K562 (cell line): ENCODE measurements at regions not wholly inside any gene's neighbourhood (a gene's known extent, or its start where the extent isn't known, plus 50 kb on each side); places are given as distances from the start of the nearest gene placed in this dataset.

Experiments used
- ATAC-seq: fragments of 200-7000 bp; cut with Tn5 transposase; 3 replicates; pipeline ENCODE4 v1.9.1; 2020; ENCODE audit warnings: moderate library complexity
- BruUV-seq: library from RNA; stranded (reverse); fragments of 400-500 nt; replicated peaks from 2 replicates; lab custom pipeline; 2021; lab: Mats Ljungman, UMichigan
- CTCF ChIA-PET: fragments of 300-600 bp; formaldehyde crosslinking; extraction: SDS; loops from one replicate; lab custom pipeline; 2021; ENCODE audit warnings: low intra/inter-chr PET ratio; lab: Yijun Ruan, JAX
- POLR2A ChIA-PET: fragments of 300-600, 350-650 bp; sonication (Branson Sonifier 250); formaldehyde crosslinking; extraction: SDS; loops from one replicate; lab custom pipeline; 2021; ENCODE audit warnings: antibody characterized with exemption, inconsistent platforms; lab: Yijun Ruan, JAX
- DNase-seq, 4 experiments: peaks; one replicate each; pipeline versions ENCODE4 v3.0.0 to v3.0.0-alpha.2; 2011 to 2018; ENCODE audit warnings: low spot score in 3 of 4, mixed read lengths in 3 of 4; ENCODE audit errors: extremely low read depth in 1 of 4
- FAIRE-seq: peaks from 2 replicates; lab custom pipeline; 2011; peaks lifted over from hg19 to GRCh38; lab: Jason Lieb, UNC
- H2AFZ ChIP-seq: 2 replicates; pipeline ENCODE4 v1.6.0; 2011; ENCODE audit warnings: low read depth, low read length, control low read depth, inconsistent platforms
- H3K27ac ChIP-seq: fragments of 200-600 bp; 3 replicates; pipeline ENCODE4 v1.8.0; 2011; ENCODE audit warnings: low read depth, mild to moderate bottlenecking, control low read depth, inconsistent platforms, low read length, moderate library complexity, mixed read lengths; ENCODE audit errors: extremely low read depth
- H3K27me3 ChIP-seq, 2 experiments: fragments of 300-600 bp in 1 of 2; 2 replicates in 1 of 2; 3 replicates in 1 of 2; pipeline versions ENCODE4 v1.6.0 to v1.8.0; 2011; ENCODE audit warnings: inconsistent platforms in 2 of 2, low read length in 2 of 2, mild to moderate bottlenecking in 1 of 2, mixed read lengths in 1 of 2, moderate library complexity in 1 of 2; ENCODE audit not compliant: control insufficient read depth in 2 of 2, insufficient read depth in 2 of 2
- H3K36me3 ChIP-seq: fragments of 300-600 bp; 3 replicates; pipeline ENCODE4 v1.8.0; 2011; ENCODE audit warnings: mild to moderate bottlenecking, low read length, inconsistent platforms; ENCODE audit not compliant: control insufficient read depth, insufficient read depth
- H3K4me1 ChIP-seq, 2 experiments: fragments of 200-600 bp in 1 of 2; replicated peaks in 1 of 2; 2 replicates in 1 of 2; 3 replicates in 1 of 2; pipeline versions ENCODE4 v1.5.1 to v1.8.0; 2011; ENCODE audit warnings: inconsistent platforms in 2 of 2, low read length in 2 of 2, mild to moderate bottlenecking in 1 of 2, mixed read lengths in 1 of 2, moderate library complexity in 1 of 2; ENCODE audit not compliant: control insufficient read depth in 2 of 2, insufficient read depth in 2 of 2
- H3K4me2 ChIP-seq: 2 replicates; pipeline ENCODE4 v1.6.1; 2011; ENCODE audit warnings: low read length, control low read depth, inconsistent platforms, mixed read lengths; ENCODE audit not compliant: insufficient read depth
- H3K4me3 ChIP-seq: fragments of 200-600 bp; sonication (generic), shearing (Covaris generic); 2 replicates; pipeline ENCODE4 v1.5.1; 2016; ENCODE audit warnings: control low read depth, inconsistent platforms
- H3K79me2 ChIP-seq: fragments of 200-600 bp; 3 replicates; pipeline ENCODE4 v1.8.0; 2011; ENCODE audit warnings: low read length, inconsistent platforms; ENCODE audit not compliant: control insufficient read depth, insufficient read depth
- H3K9ac ChIP-seq, 2 experiments: 2 replicates each; pipeline versions ENCODE4 v1.6.0 to v1.6.1; 2011; ENCODE audit warnings: low read depth in 2 of 2, low read length in 2 of 2, control low read depth in 1 of 2, inconsistent platforms in 1 of 2, mild to moderate bottlenecking in 1 of 2, mixed read lengths in 1 of 2; ENCODE audit not compliant: insufficient read depth in 1 of 2
- H3K9me1 ChIP-seq: one replicate; pipeline ENCODE4 v1.6.0; 2011; ENCODE audit warnings: inconsistent platforms, mild to moderate bottlenecking, low read length, moderate library complexity; ENCODE audit not compliant: control insufficient read depth, insufficient read depth
- H3K9me3 ChIP-seq: replicated peaks from 2 replicates; pipeline ENCODE4 v1.5.1; 2011; ENCODE audit warnings: low read depth, low read length, inconsistent platforms; ENCODE audit not compliant: control insufficient read depth, insufficient read depth
- H4K20me1 ChIP-seq: replicated peaks from 2 replicates; pipeline ENCODE4 v1.6.1; 2011; ENCODE audit warnings: low read length, inconsistent platforms, mixed read lengths; ENCODE audit not compliant: control insufficient read depth, insufficient read depth
- ATF1 ChIP-seq, 2 experiments: fragments of 450-650 bp in 1 of 2; IDR thresholded peaks; 2 replicates each; pipeline ENCODE4 v1.6.1; 2016; ENCODE audit warnings: missing compliant biosample characterization in 1 of 2, missing genetic modification characterization in 1 of 2
- CC2D1A ChIP-seq: fragments of 450-650 bp; IDR thresholded peaks from 2 replicates; pipeline ENCODE4 v1.6.1; 2017; ENCODE audit warnings: mild to moderate bottlenecking
- FOXJ2 ChIP-seq: fragments of 200-800 bp; sonication (Bioruptor generic); IDR thresholded peaks from 2 replicates; pipeline ENCODE4 v1.6.1; 2016; ENCODE audit warnings: missing genetic modification characterization, missing compliant biosample characterization
- HDAC2 ChIP-seq: fragments of 450-650 bp; IDR thresholded peaks from 2 replicates; pipeline ENCODE4 v1.6.1; 2016; ENCODE audit warnings: mild to moderate bottlenecking
- MITF ChIP-seq: IDR thresholded peaks from 2 replicates; pipeline ENCODE4 v1.6.1; 2014; ENCODE audit warnings: antibody characterized with exemption
- PYGO2 ChIP-seq: fragments of 450-650 bp; IDR thresholded peaks from 2 replicates; pipeline ENCODE4 v1.6.1; 2016; ENCODE audit warnings: mild to moderate bottlenecking, missing genetic modification characterization, moderate library complexity, missing compliant biosample characterization
- SIX5 ChIP-seq, 2 experiments: IDR thresholded peaks; 2 replicates each; pipeline ENCODE4 v1.6.1; 2011; ENCODE audit warnings: low read length in 2 of 2, borderline replicate concordance in 1 of 2, low read depth in 1 of 2, mild to moderate bottlenecking in 1 of 2, moderate library complexity in 1 of 2; ENCODE audit not compliant: insufficient read depth in 1 of 2
- SRSF3 ChIP-seq: fragments of 200-400 bp; formaldehyde crosslinking; IDR thresholded peaks from 2 replicates; pipeline ENCODE4 v1.6.1; 2016; ENCODE audit warnings: mild to moderate bottlenecking, low read length, moderate library complexity; ENCODE audit not compliant: insufficient read depth
- ZKSCAN3 ChIP-seq: fragments of 250-450 bp; sonication (Bioruptor Pico); IDR thresholded peaks from 2 replicates; pipeline ENCODE4 v1.4.0; 2020
- WGBS: fragments of 100-300 bp; shearing (Covaris generic); methylation state at CpG from one replicate; pipeline ENCODE4 v1.1.6; 2016; ENCODE audit warnings: low coverage, mixed read lengths; ENCODE audit not compliant: insufficient coverage; ENCODE audit errors: missing lambda C conversion rate; 5-methylcytosine and 5-hydroxymethylcytosine counted together
- in situ Hi-C: fragments of 300-500 bp; cut with MboI; formaldehyde crosslinking; loops from 4 replicates; pipeline ENCODE4 v1.15.0; 2018; ENCODE audit warnings: inconsistent platforms, mixed read lengths
- intact Hi-C: fragments of 100-400 bp; cut with micrococcal nuclease; formaldehyde crosslinking; loops from 2 replicates; pipeline ENCODE4 v1.14.2; 2022
- TF ChIP-seq, protein P1 (sequence below): sonication (generic); formaldehyde crosslinking; IDR thresholded peaks from 2 replicates; pipeline ENCODE4 v1.8.1; 2023; ENCODE audit warnings: mild to moderate bottlenecking, missing genetic modification reagents
- TF ChIP-seq, protein P2 (sequence below): sonication (generic); formaldehyde crosslinking; IDR thresholded peaks from 2 replicates; pipeline ENCODE4 v1.9.0; 2022; ENCODE audit warnings: mild to moderate bottlenecking, missing genetic modification reagents

GRCh38 chr6:8527818-8528217 is 92.5 kb upstream of the SLC35B3 start (continued):
- TF ChIP-seq MITF (no peak), ATF1 (CRISPR knock-in tag; IDR thresholded peaks at IDR 0.05) (no peak), ATF1 (tag; IDR thresholded peaks at IDR 0.05) (no peak), PYGO2 (tag) (no peak), SRSF3 (no peak), CC2D1A (no peak), SIX5 (IDR thresholded peaks at IDR 0.05; ENCODE audit: borderline replicate concordance in 1 of 2, insufficient read depth in 1 of 2, low read depth in 1 of 2, low read length in 2 of 2) (no peak), FOXJ2 (tag) (no peak)
- TF ChIP-seq, protein P1, sequence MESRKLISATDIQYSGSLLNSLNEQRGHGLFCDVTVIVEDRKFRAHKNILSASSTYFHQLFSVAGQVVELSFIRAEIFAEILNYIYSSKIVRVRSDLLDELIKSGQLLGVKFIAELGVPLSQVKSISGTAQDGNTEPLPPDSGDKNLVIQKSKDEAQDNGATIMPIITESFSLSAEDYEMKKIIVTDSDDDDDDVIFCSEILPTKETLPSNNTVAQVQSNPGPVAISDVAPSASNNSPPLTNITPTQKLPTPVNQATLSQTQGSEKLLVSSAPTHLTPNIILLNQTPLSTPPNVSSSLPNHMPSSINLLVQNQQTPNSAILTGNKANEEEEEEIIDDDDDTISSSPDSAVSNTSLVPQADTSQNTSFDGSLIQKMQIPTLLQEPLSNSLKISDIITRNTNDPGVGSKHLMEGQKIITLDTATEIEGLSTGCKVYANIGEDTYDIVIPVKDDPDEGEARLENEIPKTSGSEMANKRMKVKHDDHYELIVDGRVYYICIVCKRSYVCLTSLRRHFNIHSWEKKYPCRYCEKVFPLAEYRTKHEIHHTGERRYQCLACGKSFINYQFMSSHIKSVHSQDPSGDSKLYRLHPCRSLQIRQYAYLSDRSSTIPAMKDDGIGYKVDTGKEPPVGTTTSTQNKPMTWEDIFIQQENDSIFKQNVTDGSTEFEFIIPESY (CRISPR knock-in tag), result no peak

DNA sequence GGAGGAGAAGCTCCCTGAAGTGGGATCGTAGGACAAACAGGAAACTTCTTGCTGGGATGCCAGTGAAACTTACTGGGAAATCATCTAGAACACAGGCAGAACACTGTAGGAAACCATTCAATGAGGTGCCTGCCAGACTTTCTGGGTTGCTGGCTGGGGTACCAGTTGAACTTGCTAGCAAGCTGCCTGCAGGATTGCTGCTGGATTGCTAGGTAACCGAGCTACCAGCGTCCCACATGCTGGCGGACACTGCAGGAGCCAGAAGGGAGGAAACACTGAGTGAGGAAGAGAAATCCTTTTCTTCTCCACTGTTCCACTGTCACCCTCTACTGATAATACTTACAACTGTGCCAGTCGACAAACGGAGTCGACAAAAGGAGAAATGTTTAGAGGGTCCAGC is 91.3 kb upstream of the SLC35B3 start:
- Histone ChIP-seq H3K4me1 (no peaks in the 10 kb centered on the region), H3K36me3 (no peaks in the 10 kb centered on the region), H3K4me3 (no peak overlapping the region), H3K4me2 (no peak overlapping the region), H3K9me1 (no peaks in the 10 kb centered on the region), H3K79me2 (no peaks in the 10 kb centered on the region), H2AFZ (no peak overlapping the region), H3K27me3 (no peaks in the 10 kb centered on the region), H3K27ac (no peak overlapping the region), H3K9ac (no peak overlapping the region), H3K9me3 (no peaks in the 10 kb centered on the region; the same call in 1 of the 2 replicates), H4K20me1 (no peaks in the 10 kb centered on the region)
- ATAC-seq (no peak), DNase-seq (no peak), FAIRE-seq (no peak)
- TF ChIP-seq HDAC2, result no peak
- TF ChIP-seq, protein P2, sequence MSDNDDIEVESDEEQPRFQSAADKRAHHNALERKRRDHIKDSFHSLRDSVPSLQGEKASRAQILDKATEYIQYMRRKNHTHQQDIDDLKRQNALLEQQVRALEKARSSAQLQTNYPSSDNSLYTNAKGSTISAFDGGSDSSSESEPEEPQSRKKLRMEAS (CRISPR knock-in tag), result no peak
- no peak for TF ChIP-seq ZKSCAN3 (CRISPR knock-in tag)
- ChIA-PET POLR2A (no interaction called here), CTCF (interaction anchor here (0.6 kb wide), 1 partner anchor 1283 kb away, joined by 3 read pairs; no protein-coding TSS in a partner anchor)
- in situ Hi-C loops (no loop called here), intact Hi-C loops (no loop called here)
- BruUV-seq, result no TSS peak
- 2% methylated on average over 7 of the region's 7 CpGs for WGBS
